ENCODE measurements at regions not wholly inside any gene's neighbourhood (a gene's known extent, or its start where the extent isn't known, plus 50 kb on each side); places are given as distances from the start of the nearest gene placed in this dataset.

DNA sequence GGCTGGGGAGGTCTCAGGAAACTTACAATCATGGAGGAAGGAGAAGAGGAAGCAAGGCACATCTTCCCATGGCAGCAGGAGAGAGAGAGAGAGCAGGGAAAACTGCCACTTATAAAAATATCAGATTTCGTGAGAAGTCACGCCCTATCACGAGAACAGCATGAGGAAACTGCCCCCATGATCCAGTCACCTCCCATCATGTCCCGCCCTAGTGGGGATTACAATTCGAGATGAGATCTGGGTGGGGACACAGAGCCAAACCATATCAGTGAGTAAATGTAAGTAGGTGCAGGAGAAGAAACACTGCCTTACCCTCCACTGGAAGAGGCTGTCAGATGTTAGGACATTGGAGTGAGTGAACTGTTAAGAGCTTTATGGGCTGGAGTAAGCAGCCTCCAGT, 270.4 kb downstream of the TFAP2C start:
- H3K4me1 ChIP-seq (ENCODE audit: control insufficient read depth, insufficient read depth, low read length) = no peaks in the 10 kb centered on the region
- Mint-ChIP-seq H3K4me3 (no peak overlapping the region), H3K27me3 (ENCODE audit: insufficient read depth) (peaks cover 3% of the 10 kb centered on the region), H3K4me1 (no peaks in the 10 kb centered on the region), H3K27ac (no peak overlapping the region), H3K9me3 (peaks cover 10% of the 10 kb centered on the region), H3K36me3 (ENCODE audit: low read depth) (no peaks in the 10 kb centered on the region)
- TF ChIP-seq, protein P1, sequence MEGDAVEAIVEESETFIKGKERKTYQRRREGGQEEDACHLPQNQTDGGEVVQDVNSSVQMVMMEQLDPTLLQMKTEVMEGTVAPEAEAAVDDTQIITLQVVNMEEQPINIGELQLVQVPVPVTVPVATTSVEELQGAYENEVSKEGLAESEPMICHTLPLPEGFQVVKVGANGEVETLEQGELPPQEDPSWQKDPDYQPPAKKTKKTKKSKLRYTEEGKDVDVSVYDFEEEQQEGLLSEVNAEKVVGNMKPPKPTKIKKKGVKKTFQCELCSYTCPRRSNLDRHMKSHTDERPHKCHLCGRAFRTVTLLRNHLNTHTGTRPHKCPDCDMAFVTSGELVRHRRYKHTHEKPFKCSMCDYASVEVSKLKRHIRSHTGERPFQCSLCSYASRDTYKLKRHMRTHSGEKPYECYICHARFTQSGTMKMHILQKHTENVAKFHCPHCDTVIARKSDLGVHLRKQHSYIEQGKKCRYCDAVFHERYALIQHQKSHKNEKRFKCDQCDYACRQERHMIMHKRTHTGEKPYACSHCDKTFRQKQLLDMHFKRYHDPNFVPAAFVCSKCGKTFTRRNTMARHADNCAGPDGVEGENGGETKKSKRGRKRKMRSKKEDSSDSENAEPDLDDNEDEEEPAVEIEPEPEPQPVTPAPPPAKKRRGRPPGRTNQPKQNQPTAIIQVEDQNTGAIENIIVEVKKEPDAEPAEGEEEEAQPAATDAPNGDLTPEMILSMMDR (conservative IDR thresholded peaks at IDR 0.05) = no peak
- H3K9ac ChIP-seq (ENCODE audit: extremely low read depth, low read length, poor library complexity, severe bottlenecking) = no peak overlapping the region
- 97% methylated on average over 5 of the region's 5 CpGs; no CpG with 5 or more reads in 1 of the 2 experiments for WGBS, 2 experiments (ENCODE audit: insufficient coverage in 1 of 2, insufficient read length in 1 of 2)
- no peak overlapping the region for H3K4me3 ChIP-seq (ENCODE audit: low read length)
- H3K36me3 ChIP-seq (ENCODE audit: control insufficient read depth, insufficient read depth, low read length) = no peaks in the 10 kb centered on the region
- no peak overlapping the region for H3K27ac ChIP-seq (ENCODE audit: low read depth, low read length)
- no peak for DNase-seq
- no peaks in the 10 kb centered on the region for H3K27me3 ChIP-seq (ENCODE audit: control insufficient read depth, insufficient read depth, low read length, poor library complexity, severe bottlenecking)
- H3K9me3 ChIP-seq (ENCODE audit: control insufficient read depth, low read length) = peaks cover 7% of the 10 kb centered on the region

DNA sequence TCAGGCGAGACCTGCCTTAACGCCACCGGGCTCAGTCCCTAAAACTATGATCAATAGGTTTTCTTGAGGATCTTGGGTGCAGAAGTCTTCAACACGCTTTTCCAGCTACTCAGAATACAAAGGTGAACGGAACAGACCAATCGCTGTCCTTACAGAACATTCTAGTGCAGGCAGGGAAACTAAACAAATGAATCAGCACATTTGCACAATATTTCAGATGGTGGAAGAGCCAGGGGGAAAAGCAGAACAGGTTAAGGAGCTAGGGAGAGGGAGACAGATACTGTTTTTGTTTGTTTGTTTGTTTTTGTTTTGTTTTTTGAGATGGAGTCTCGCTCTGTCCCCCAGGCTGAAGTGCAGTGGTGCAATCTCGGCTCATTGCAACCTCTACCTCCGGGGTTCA, 271.1 kb downstream of the TFAP2C start:
- Histone ChIP-seq H3K9ac (ENCODE audit: extremely low read depth, low read length, poor library complexity, severe bottlenecking) (no peak overlapping the region), H3K27ac (ENCODE audit: low read depth, low read length) (no peak overlapping the region), H3K9me3 (ENCODE audit: control insufficient read depth, low read length) (peaks cover 7% of the 10 kb centered on the region), H3K27me3 (ENCODE audit: control insufficient read depth, insufficient read depth, low read length, poor library complexity, severe bottlenecking) (no peaks in the 10 kb centered on the region), H3K4me3 (ENCODE audit: low read length) (no peak overlapping the region), H3K4me1 (ENCODE audit: control insufficient read depth, insufficient read depth, low read length) (no peaks in the 10 kb centered on the region), H3K36me3 (ENCODE audit: control insufficient read depth, insufficient read depth, low read length) (no peaks in the 10 kb centered on the region)
- DNase-seq = no peak
- H3K4me1 Mint-ChIP-seq = no peaks in the 10 kb centered on the region
- WGBS, 2 experiments (ENCODE audit: insufficient coverage in 1 of 2, insufficient read length in 1 of 2) = 76 to 80% methylated on average over 6 to 9 of the region's 9 CpGs
- H3K27ac Mint-ChIP-seq = no peak overlapping the region
- H3K4me3 Mint-ChIP-seq = no peak overlapping the region
- H3K9me3 Mint-ChIP-seq = peaks cover 10% of the 10 kb centered on the region
- TF ChIP-seq, protein P1 (conservative IDR thresholded peaks at IDR 0.05) = no peak
- H3K27me3 Mint-ChIP-seq (ENCODE audit: insufficient read depth) = peaks cover 3% of the 10 kb centered on the region
- H3K36me3 Mint-ChIP-seq (ENCODE audit: low read depth) = no peaks in the 10 kb centered on the region

DNA sequence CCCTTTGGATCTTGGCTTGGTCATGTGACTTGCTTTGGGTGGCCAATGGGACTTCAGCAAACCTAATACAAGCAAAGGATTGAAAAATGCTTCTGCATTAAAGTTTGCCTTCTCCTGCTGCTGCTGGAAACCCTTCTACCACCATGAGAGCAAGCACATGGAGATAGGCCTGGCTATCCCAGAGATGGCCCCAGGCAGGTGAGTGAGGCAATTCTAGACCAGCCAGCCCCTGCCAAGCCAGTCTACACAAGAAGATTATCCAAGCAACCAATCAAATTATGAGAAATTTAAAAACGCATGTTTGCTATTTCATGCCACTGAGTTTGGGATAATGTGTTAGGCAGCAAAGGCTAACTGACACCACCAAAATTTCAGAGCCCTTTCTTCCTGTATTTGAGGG, 274.3 kb downstream of the TFAP2C start:
- Histone ChIP-seq H3K36me3 (ENCODE audit: control insufficient read depth, insufficient read depth, low read length) (no peaks in the 10 kb centered on the region), H3K4me3 (ENCODE audit: low read length) (no peak overlapping the region), H3K9ac (ENCODE audit: extremely low read depth, low read length, poor library complexity, severe bottlenecking) (no peak overlapping the region), H3K4me1 (ENCODE audit: control insufficient read depth, insufficient read depth, low read length) (no peaks in the 10 kb centered on the region), H3K27me3 (ENCODE audit: control insufficient read depth, insufficient read depth, low read length, poor library complexity, severe bottlenecking) (no peaks in the 10 kb centered on the region), H3K9me3 (ENCODE audit: control insufficient read depth, low read length) (peaks cover 7% of the 10 kb centered on the region), H3K27ac (ENCODE audit: low read depth, low read length) (no peak overlapping the region)
- no peak overlapping the region for H3K4me3 Mint-ChIP-seq
- H3K27ac Mint-ChIP-seq = no peak overlapping the region
- H3K27me3 Mint-ChIP-seq (ENCODE audit: insufficient read depth) = peaks cover 7% of the 10 kb centered on the region
- H3K9me3 Mint-ChIP-seq = peaks cover 10% of the 10 kb centered on the region
- 0% methylated on average over 1 of the region's 1 CpG; no CpG with 5 or more reads in 1 of the 2 experiments for WGBS, 2 experiments (ENCODE audit: insufficient coverage in 1 of 2, insufficient read length in 1 of 2)
- H3K36me3 Mint-ChIP-seq (ENCODE audit: low read depth) = no peaks in the 10 kb centered on the region
- TF ChIP-seq, protein P1 (conservative IDR thresholded peaks at IDR 0.05) = no peak
- no peak for DNase-seq
- H3K4me1 Mint-ChIP-seq = no peaks in the 10 kb centered on the region

All from endodermal cell (in vitro differentiated cells).